ENCODE measurements at regions not wholly inside any gene's neighbourhood (a gene's known extent, or its start where the extent isn't known, plus 50 kb on each side); places are given as distances from the start of the nearest gene placed in this dataset.

DNA sequence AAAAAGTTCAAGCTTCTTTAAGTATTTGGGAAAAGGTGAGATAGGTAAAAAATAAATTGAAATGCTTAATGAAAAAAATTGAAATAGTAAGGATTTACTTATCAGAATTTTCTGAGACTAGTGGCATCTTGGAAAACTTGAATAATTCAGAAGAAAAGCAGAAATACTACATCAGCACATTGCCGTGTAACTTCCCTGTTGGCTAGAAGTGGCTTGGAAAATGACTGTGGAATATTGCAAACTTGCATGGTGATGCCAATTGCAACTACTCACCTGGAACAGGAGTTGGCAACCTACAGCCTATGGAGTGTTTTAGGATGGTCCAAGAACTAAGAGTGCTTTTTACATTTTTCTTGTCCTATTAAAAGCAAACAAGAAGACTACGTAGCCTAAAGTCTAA lies 603.5 kb upstream of the VRK2 start:
- TF ChIP-seq TAF1 (IDR thresholded peaks at IDR 0.05; ENCODE audit: borderline replicate concordance, low read depth, low read length) (no peak), RCOR1 (IDR thresholded peaks at IDR 0.05; ENCODE audit: low read length) (no peak), FOSL2 (IDR thresholded peaks at IDR 0.05; ENCODE audit: borderline replicate concordance, low read depth) (no peak), YY1 (IDR thresholded peaks at IDR 0.05; ENCODE audit: low read depth) (no peak), POLR2AphosphoS5 (IDR thresholded peaks at IDR 0.05; ENCODE audit: low read depth, low read length) (no peak), GABPA (IDR thresholded peaks at IDR 0.05; ENCODE audit: low read depth) (no peak), RXRA (IDR thresholded peaks at IDR 0.05; ENCODE audit: borderline replicate concordance, low read depth) (no peak), MXI1 (IDR thresholded peaks at IDR 0.05; ENCODE audit: low read depth, low read length) (no peak), TCF12 (IDR thresholded peaks at IDR 0.05) (no peak), EP300 (IDR thresholded peaks at IDR 0.05; ENCODE audit: borderline replicate concordance in 1 of 2, low read depth in 1 of 2, low read length in 1 of 2) (no peak)
- TF ChIP-seq, protein P1, sequence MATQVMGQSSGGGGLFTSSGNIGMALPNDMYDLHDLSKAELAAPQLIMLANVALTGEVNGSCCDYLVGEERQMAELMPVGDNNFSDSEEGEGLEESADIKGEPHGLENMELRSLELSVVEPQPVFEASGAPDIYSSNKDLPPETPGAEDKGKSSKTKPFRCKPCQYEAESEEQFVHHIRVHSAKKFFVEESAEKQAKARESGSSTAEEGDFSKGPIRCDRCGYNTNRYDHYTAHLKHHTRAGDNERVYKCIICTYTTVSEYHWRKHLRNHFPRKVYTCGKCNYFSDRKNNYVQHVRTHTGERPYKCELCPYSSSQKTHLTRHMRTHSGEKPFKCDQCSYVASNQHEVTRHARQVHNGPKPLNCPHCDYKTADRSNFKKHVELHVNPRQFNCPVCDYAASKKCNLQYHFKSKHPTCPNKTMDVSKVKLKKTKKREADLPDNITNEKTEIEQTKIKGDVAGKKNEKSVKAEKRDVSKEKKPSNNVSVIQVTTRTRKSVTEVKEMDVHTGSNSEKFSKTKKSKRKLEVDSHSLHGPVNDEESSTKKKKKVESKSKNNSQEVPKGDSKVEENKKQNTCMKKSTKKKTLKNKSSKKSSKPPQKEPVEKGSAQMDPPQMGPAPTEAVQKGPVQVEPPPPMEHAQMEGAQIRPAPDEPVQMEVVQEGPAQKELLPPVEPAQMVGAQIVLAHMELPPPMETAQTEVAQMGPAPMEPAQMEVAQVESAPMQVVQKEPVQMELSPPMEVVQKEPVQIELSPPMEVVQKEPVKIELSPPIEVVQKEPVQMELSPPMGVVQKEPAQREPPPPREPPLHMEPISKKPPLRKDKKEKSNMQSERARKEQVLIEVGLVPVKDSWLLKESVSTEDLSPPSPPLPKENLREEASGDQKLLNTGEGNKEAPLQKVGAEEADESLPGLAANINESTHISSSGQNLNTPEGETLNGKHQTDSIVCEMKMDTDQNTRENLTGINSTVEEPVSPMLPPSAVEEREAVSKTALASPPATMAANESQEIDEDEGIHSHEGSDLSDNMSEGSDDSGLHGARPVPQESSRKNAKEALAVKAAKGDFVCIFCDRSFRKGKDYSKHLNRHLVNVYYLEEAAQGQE (IDR thresholded peaks at IDR 0.05; ENCODE audit: low read depth, low read length) = no peak
- TF ChIP-seq, protein P2, sequence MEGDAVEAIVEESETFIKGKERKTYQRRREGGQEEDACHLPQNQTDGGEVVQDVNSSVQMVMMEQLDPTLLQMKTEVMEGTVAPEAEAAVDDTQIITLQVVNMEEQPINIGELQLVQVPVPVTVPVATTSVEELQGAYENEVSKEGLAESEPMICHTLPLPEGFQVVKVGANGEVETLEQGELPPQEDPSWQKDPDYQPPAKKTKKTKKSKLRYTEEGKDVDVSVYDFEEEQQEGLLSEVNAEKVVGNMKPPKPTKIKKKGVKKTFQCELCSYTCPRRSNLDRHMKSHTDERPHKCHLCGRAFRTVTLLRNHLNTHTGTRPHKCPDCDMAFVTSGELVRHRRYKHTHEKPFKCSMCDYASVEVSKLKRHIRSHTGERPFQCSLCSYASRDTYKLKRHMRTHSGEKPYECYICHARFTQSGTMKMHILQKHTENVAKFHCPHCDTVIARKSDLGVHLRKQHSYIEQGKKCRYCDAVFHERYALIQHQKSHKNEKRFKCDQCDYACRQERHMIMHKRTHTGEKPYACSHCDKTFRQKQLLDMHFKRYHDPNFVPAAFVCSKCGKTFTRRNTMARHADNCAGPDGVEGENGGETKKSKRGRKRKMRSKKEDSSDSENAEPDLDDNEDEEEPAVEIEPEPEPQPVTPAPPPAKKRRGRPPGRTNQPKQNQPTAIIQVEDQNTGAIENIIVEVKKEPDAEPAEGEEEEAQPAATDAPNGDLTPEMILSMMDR (IDR thresholded peaks at IDR 0.05) = no peak
- TF ChIP-seq, protein P3, sequence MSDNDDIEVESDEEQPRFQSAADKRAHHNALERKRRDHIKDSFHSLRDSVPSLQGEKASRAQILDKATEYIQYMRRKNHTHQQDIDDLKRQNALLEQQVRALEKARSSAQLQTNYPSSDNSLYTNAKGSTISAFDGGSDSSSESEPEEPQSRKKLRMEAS (IDR thresholded peaks at IDR 0.05; ENCODE audit: low read depth) = no peak
- TF ChIP-seq, protein P4, sequence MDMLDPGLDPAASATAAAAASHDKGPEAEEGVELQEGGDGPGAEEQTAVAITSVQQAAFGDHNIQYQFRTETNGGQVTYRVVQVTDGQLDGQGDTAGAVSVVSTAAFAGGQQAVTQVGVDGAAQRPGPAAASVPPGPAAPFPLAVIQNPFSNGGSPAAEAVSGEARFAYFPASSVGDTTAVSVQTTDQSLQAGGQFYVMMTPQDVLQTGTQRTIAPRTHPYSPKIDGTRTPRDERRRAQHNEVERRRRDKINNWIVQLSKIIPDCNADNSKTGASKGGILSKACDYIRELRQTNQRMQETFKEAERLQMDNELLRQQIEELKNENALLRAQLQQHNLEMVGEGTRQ (IDR thresholded peaks at IDR 0.05; ENCODE audit: borderline replicate concordance, low read depth, low read length) = no peak
